ENCODE measurements at regions not wholly inside any gene's neighbourhood (a gene's known extent, or its start where the extent isn't known, plus 50 kb on each side); places are given as distances from the start of the nearest gene placed in this dataset.
"Not testable (repeated sequence)": the region's sequence is repeated elsewhere in the genome, so short reads cannot be mapped to it uniquely, and the experiment has no call there.

DNA sequence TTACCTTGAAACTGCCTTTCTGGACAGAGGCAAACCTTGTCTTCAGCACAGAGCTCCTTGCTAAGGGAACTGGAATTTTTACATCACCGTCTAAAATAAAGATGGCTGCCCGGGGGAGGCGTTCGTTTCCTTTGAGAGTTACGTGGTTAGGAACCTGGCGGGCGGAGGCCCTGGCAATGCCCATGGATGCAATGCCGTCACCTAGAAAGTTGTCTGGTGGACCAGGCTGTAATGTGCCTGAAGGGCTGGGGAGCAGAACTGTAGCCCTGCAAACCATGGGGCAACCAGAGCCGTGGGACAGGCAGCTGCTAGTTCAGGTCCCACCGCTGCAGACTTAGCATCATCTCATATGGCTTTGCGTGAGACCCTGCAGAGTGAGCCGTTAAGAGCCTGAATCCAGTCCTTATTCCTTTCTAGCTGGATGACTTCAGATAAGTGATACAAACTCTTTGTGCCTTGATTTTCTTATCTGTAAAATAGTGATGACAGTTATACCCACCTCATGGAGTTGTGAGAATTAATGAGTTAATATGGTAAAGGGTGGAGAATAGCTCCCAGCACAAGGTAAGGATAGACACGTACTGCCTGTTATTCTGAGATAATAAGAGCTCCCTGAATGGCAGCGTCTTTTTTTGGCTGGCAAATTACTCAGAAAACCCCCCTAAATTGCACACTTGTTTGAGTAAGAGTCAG lies 219.7 kb downstream of the EMX2 start:
- no peak overlapping the region for H3K4me3 Mint-ChIP-seq
- H3K27ac Mint-ChIP-seq: no peak overlapping the region
- no peaks in the 10 kb centered on the region; the same call in 1 of the 2 replicates for H3K36me3 Mint-ChIP-seq (ENCODE audit: low read depth)
- no peaks in the 10 kb centered on the region for H3K27me3 Mint-ChIP-seq (ENCODE audit: insufficient read depth)
- peaks cover 54% of the 10 kb centered on the region for H3K9me3 Mint-ChIP-seq
- no peaks in the 10 kb centered on the region for H3K4me1 Mint-ChIP-seq (ENCODE audit: low read depth)
- TF ChIP-seq, protein P1, sequence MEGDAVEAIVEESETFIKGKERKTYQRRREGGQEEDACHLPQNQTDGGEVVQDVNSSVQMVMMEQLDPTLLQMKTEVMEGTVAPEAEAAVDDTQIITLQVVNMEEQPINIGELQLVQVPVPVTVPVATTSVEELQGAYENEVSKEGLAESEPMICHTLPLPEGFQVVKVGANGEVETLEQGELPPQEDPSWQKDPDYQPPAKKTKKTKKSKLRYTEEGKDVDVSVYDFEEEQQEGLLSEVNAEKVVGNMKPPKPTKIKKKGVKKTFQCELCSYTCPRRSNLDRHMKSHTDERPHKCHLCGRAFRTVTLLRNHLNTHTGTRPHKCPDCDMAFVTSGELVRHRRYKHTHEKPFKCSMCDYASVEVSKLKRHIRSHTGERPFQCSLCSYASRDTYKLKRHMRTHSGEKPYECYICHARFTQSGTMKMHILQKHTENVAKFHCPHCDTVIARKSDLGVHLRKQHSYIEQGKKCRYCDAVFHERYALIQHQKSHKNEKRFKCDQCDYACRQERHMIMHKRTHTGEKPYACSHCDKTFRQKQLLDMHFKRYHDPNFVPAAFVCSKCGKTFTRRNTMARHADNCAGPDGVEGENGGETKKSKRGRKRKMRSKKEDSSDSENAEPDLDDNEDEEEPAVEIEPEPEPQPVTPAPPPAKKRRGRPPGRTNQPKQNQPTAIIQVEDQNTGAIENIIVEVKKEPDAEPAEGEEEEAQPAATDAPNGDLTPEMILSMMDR (IDR thresholded peaks at IDR 0.05): no peak
- DNase-seq: no peak

DNA sequence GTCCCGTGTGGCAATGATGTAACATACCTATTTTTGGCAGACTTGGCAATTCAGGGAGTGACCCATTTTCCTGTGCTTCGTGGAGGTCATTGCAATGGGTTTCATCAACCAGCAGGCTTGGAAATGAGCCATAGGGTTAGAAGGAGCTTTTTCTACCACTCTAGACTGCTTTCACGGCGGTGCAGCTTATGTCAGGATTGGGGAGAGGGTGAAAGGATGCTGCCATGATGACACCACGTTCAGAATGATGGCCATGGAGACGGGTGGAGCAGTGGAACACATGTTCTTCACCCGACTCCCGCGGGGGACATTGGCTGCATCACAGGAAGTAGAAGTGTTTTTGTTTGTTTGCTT lies 220.2 kb downstream of the EMX2 start:
- no peak overlapping the region for H3K27ac Mint-ChIP-seq
- no peaks in the 10 kb centered on the region; the same call in 1 of the 2 replicates for H3K36me3 Mint-ChIP-seq (ENCODE audit: low read depth)
- H3K27me3 Mint-ChIP-seq (ENCODE audit: insufficient read depth): no peaks in the 10 kb centered on the region
- no peaks in the 10 kb centered on the region for H3K4me1 Mint-ChIP-seq (ENCODE audit: low read depth)
- peaks cover 50% of the 10 kb centered on the region for H3K9me3 Mint-ChIP-seq
- TF ChIP-seq, protein P1 (IDR thresholded peaks at IDR 0.05): no peak
- no peak overlapping the region for H3K4me3 Mint-ChIP-seq
- DNase-seq: no peak

DNA sequence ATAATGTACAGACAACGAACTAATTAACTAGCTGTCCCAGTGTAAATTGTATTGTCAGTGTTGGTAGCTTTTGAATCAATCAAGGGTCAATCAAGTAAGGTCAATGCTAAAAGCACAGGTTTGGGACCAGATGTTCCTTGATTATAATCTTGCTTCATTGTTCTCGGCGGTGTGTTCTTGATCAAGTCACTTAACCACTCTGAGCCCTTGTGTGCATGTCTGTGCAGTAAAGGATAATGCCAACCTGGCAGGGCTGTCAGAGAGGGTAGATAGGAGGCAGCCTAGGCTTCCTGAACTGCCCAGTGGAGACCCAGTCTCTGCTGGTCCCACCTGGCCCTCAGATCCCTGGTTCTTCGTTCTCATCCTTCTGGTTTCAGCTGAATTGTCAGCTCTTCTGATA lies 221.0 kb downstream of the EMX2 start:
- no peaks in the 10 kb centered on the region for H3K27me3 Mint-ChIP-seq (ENCODE audit: insufficient read depth)

GRCh38 chr10:117768333-117769042 lies 225.9 kb downstream of the EMX2 start:
- no peak overlapping the region for H3K4me3 Mint-ChIP-seq
- H3K36me3 Mint-ChIP-seq (ENCODE audit: low read depth): no peaks in the 10 kb centered on the region; the same call in 1 of the 2 replicates
- peaks cover 2% of the 10 kb centered on the region for H3K27me3 Mint-ChIP-seq (ENCODE audit: insufficient read depth)
- TF ChIP-seq, protein P1 (IDR thresholded peaks at IDR 0.05): no peak
- DNase-seq: no peak
- H3K9me3 Mint-ChIP-seq: peaks cover 29% of the 10 kb centered on the region
- H3K27ac Mint-ChIP-seq: no peak overlapping the region
- no peaks in the 10 kb centered on the region for H3K4me1 Mint-ChIP-seq (ENCODE audit: low read depth)

More for the DNA sequence above, 221.0 kb downstream of the EMX2 start:
- H3K36me3 Mint-ChIP-seq (ENCODE audit: low read depth): no peaks in the 10 kb centered on the region; the same call in 1 of the 2 replicates
- no peaks in the 10 kb centered on the region for H3K4me1 Mint-ChIP-seq (ENCODE audit: low read depth)
- no peak overlapping the region for H3K27ac Mint-ChIP-seq
- TF ChIP-seq, protein P1 (IDR thresholded peaks at IDR 0.05): no peak
- H3K9me3 Mint-ChIP-seq: peaks cover 47% of the 10 kb centered on the region
- DNase-seq: no peak
- H3K4me3 Mint-ChIP-seq: no peak overlapping the region

GRCh38 chr10:117775526-117775925 lies 233.0 kb downstream of the EMX2 start:
- Mint-ChIP-seq H3K27ac (no peak overlapping the region), H3K36me3 (ENCODE audit: low read depth) (peaks cover 5% of the 10 kb centered on the region), H3K27me3 (ENCODE audit: insufficient read depth) (peaks cover 2% of the 10 kb centered on the region), H3K4me3 (no peak overlapping the region), H3K4me1 (ENCODE audit: low read depth) (no peaks in the 10 kb centered on the region), H3K9me3 (peaks cover 52% of the 10 kb centered on the region)
- no peak for DNase-seq
- TF ChIP-seq, protein P1 (IDR thresholded peaks at IDR 0.05): no peak

DNA sequence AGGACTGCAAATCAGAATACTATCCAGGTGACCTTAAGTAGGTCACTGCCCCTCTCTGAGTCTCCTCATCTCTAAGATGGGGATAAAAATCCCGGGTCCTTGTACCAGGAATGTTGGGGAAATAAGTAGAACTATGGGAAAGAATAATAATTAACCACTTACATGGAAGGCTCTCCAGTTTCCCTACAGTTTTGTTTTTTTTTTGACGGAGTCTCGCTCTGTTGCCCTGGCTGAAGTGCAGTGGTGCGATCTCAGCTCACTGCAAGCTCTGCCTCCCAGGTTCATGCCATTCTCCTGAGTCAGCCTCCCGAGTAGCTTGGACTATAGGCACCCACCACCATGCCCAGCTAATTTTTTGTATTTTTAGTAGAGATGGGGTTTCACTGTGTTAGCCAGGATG lies 234.7 kb downstream of the EMX2 start:
- not testable (repeated sequence) for H3K4me1 Mint-ChIP-seq (ENCODE audit: low read depth); H3K27ac Mint-ChIP-seq; H3K4me3 Mint-ChIP-seq; H3K27me3 Mint-ChIP-seq (ENCODE audit: insufficient read depth); H3K36me3 Mint-ChIP-seq (ENCODE audit: low read depth); DNase-seq
- H3K9me3 Mint-ChIP-seq: peaks cover 66% of the 10 kb centered on the region

Data from HFFc6 (cell line).